Prostate gland (tissue), 2 donors: ENCODE measurements at regions not wholly inside any gene's neighbourhood (a gene's known extent, or its start where the extent isn't known, plus 50 kb on each side); places are given as distances from the start of the nearest gene placed in this dataset.

Source experiments
- DNase-seq: peaks from one replicate; pipeline ENCODE4 v3.0.0-alpha.2; 2019; ENCODE audit warnings: low spot score
- H3K27ac ChIP-seq, 2 donors: fragments of 200-600 bp; sonication (generic); 2 replicates each; pipeline ENCODE4 v1.5.1; 2017 to 2019
- H3K27me3 ChIP-seq: fragments of 200-600 bp; sonication (generic); replicated peaks from 2 replicates; pipeline ENCODE4 v1.5.1; 2019; ENCODE audit not compliant: insufficient read depth
- H3K36me3 ChIP-seq, 2 donors: fragments of 200-600 bp; sonication (generic); 1 replicate in 1 of 2; 2 replicates in 1 of 2; pipeline versions ENCODE4 v1.5.1 to v1.8.1; 2017 to 2019
- H3K4me1 ChIP-seq: fragments of 200-600 bp; sonication (generic); replicated peaks from 2 replicates; pipeline ENCODE4 v1.5.1; 2019
- H3K4me3 ChIP-seq, 2 donors: fragments of 200-600 bp; sonication (generic); 2 replicates each; pipeline ENCODE4 v1.5.1; 2017 to 2019
- H3K9me3 ChIP-seq: fragments of 200-600 bp; sonication (generic); 2 replicates; pipeline ENCODE4 v1.5.1; 2017
- CTCF ChIP-seq, 4 experiments: fragments of 200-600 bp in 2 of 4; fragments of 450-650 bp in 2 of 4; sonication (generic) in 2 of 4; IDR thresholded peaks; 1 replicate in 3 of 4; 2 replicates in 1 of 4; pipeline ENCODE4 v1.5.1; 2016 to 2019; ENCODE audit warnings: antibody characterized with exemption in 4 of 4, mild to moderate bottlenecking in 2 of 4, moderate library complexity in 2 of 4
- POLR2A ChIP-seq: fragments of 450-650 bp; IDR thresholded peaks from one replicate; pipeline ENCODE4 v1.6.1; 2016; ENCODE audit warnings: antibody characterized with exemption, mild to moderate bottlenecking
- POLR2AphosphoS5 ChIP-seq: sonication (generic); formaldehyde crosslinking; IDR thresholded peaks from one replicate; pipeline ENCODE4 v1.6.1; 2017; ENCODE audit warnings: antibody characterized with exemption
- WGBS: methylation state at CpG from one replicate; pipeline ENCODE4 v1.1.5; 2018; 5-methylcytosine and 5-hydroxymethylcytosine counted together
- intact Hi-C: fragments of 100-400 bp; cut with DNase I; formaldehyde crosslinking; loops from one replicate; pipeline ENCODE4 v1.14.2; 2022

- Histone ChIP-seq H3K27ac (no peak overlapping the region), H3K4me3 (no peak overlapping the region), H3K27me3 (no peaks in the 10 kb centered on the region), H3K36me3 (no peaks in the 10 kb centered on the region), H3K9me3 (no peaks in the 10 kb centered on the region), H3K4me1 (no peaks in the 10 kb centered on the region)
- intact Hi-C loops = no loop called here
- 92% methylated on average over 7 of the region's 7 CpGs for WGBS
- TF ChIP-seq POLR2AphosphoS5 (no peak), POLR2A (no peak), CTCF (IDR thresholded peaks at IDR 0.05) (no peak)
- DNase-seq = no peak
These were observed 53.6 kb upstream of the KCNJ15 start for GRCh38 chr21:38203229-38203628.

DNA sequence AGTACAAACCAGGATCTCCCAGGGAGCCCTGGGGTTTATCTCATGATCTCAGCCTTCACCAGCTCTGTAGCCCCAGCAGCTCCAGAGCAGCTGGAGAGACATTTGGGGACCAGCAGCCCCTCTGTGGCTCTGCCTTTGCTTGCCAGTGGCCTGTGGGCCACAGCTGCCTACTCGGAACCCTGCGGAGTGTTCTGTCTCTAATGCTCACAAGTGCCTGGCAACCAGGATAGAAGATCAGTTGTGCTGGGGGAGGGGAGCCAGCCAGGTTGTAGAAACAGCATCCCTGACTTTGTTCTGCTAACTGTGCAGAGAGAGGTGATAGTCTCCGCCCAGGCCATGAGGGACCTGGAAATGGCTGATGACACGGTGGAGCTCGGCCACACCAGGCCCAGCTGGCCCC is 50.9 kb upstream of the KCNJ15 start:
- 94% methylated on average over 5 of the region's 5 CpGs for WGBS
- Histone ChIP-seq H3K36me3 (no peaks in the 10 kb centered on the region), H3K4me1 (no peaks in the 10 kb centered on the region), H3K9me3 (no peaks in the 10 kb centered on the region), H3K27me3 (no peaks in the 10 kb centered on the region), H3K27ac (no peak overlapping the region), H3K4me3 (no peak overlapping the region)
- no peak for TF ChIP-seq CTCF (IDR thresholded peaks at IDR 0.05)
- no peak for TF ChIP-seq POLR2A
- no peak for TF ChIP-seq POLR2AphosphoS5
- intact Hi-C loops = no loop called here
- no peak for DNase-seq

- DNase-seq = no peak
- WGBS = 88% methylated on average over 10 of the region's 10 CpGs
- H3K4me3 ChIP-seq = no peak overlapping the region
These were observed 50.1 kb upstream of the KCNJ15 start for GRCh38 chr21:38206646-38207045.

More at GRCh38 chr21:38206646-38207045, 50.1 kb upstream of the KCNJ15 start:
- intact Hi-C loops = no loop called here
- Histone ChIP-seq H3K9me3 (no peaks in the 10 kb centered on the region), H3K27me3 (no peaks in the 10 kb centered on the region), H3K4me1 (no peaks in the 10 kb centered on the region), H3K36me3 (no peaks in the 10 kb centered on the region), H3K27ac (no peak overlapping the region)
- TF ChIP-seq CTCF (IDR thresholded peaks at IDR 0.05) (no peak), POLR2AphosphoS5 (no peak), POLR2A (no peak)
